Trophoblast cell (in vitro differentiated cells and primary cell): ENCODE measurements at regions not wholly inside any gene's neighbourhood (a gene's known extent, or its start where the extent isn't known, plus 50 kb on each side); places are given as distances from the start of the nearest gene placed in this dataset.

Source experiments
- DNase-seq, 2 donors: peaks; one replicate each; pipeline ENCODE4 v3.0.0-alpha.2; 2016
- H2AFZ ChIP-seq: 2 replicates; pipeline ENCODE4 v1.6.1; 2013; ENCODE audit warnings: low read length, moderate library complexity, mild to moderate bottlenecking; ENCODE audit not compliant: insufficient read depth, poor library complexity
- H2AK5ac ChIP-seq: 2 replicates; pipeline ENCODE4 v1.6.1; 2013; ENCODE audit warnings: mild to moderate bottlenecking, low read length
- H2BK120ac ChIP-seq: 2 replicates; pipeline ENCODE4 v1.6.1; 2013; ENCODE audit warnings: low read length, mild to moderate bottlenecking, moderate library complexity; ENCODE audit not compliant: insufficient read depth, poor library complexity
- H2BK12ac ChIP-seq: 2 replicates; pipeline ENCODE4 v1.6.1; 2013; ENCODE audit warnings: mild to moderate bottlenecking, low read length, moderate library complexity
- H2BK5ac ChIP-seq: 2 replicates; pipeline ENCODE4 v1.6.1; 2013; ENCODE audit warnings: low read length, low read depth, moderate library complexity, mild to moderate bottlenecking; ENCODE audit not compliant: poor library complexity
- H3K14ac ChIP-seq: 2 replicates; pipeline ENCODE4 v1.6.1; 2013; ENCODE audit warnings: mild to moderate bottlenecking, low read length
- H3K18ac ChIP-seq: 2 replicates; pipeline ENCODE4 v1.6.1; 2013; ENCODE audit warnings: mild to moderate bottlenecking, low read length
- H3K23ac ChIP-seq: 2 replicates; pipeline ENCODE4 v1.6.1; 2013; ENCODE audit warnings: low read length
- H3K27ac ChIP-seq: 2 replicates; pipeline ENCODE4 v1.5.1; 2013; ENCODE audit warnings: low read depth, mild to moderate bottlenecking, inconsistent platforms, low read length, moderate library complexity
- H3K27me3 ChIP-seq: 2 replicates; pipeline ENCODE4 v1.6.1; 2013; ENCODE audit warnings: inconsistent platforms, mild to moderate bottlenecking, low read length, moderate library complexity; ENCODE audit not compliant: insufficient read depth
- H3K36me3 ChIP-seq, 2 experiments: 1 replicate in 1 of 2; 2 replicates in 1 of 2; pipeline ENCODE4 v1.6.1; 2013; ENCODE audit warnings: low read length in 2 of 2, mild to moderate bottlenecking in 2 of 2, moderate library complexity in 1 of 2; ENCODE audit not compliant: insufficient read depth in 2 of 2, control insufficient read depth in 1 of 2
- H3K4ac ChIP-seq: 2 replicates; pipeline ENCODE4 v1.6.1; 2013; ENCODE audit warnings: low read depth, mild to moderate bottlenecking, low read length, moderate library complexity
- H3K4me1 ChIP-seq, 2 experiments: 1 replicate in 1 of 2; 2 replicates in 1 of 2; pipeline ENCODE4 v1.6.1; 2013; ENCODE audit warnings: low read length in 2 of 2, mild to moderate bottlenecking in 2 of 2, moderate library complexity in 1 of 2; ENCODE audit not compliant: insufficient read depth in 2 of 2, control insufficient read depth in 1 of 2
- H3K4me2 ChIP-seq: 2 replicates; pipeline ENCODE4 v1.6.1; 2013; ENCODE audit warnings: inconsistent platforms, mild to moderate bottlenecking, low read length, moderate library complexity
- H3K4me3 ChIP-seq: 2 replicates; pipeline ENCODE4 v1.5.1; 2013; ENCODE audit warnings: mild to moderate bottlenecking, low read depth, low read length, inconsistent platforms
- H3K79me1 ChIP-seq: one replicate; pipeline ENCODE4 v1.6.1; 2013; ENCODE audit warnings: low read length
- H3K79me2 ChIP-seq: 2 replicates; pipeline ENCODE4 v1.6.1; 2013; ENCODE audit warnings: low read length, mild to moderate bottlenecking; ENCODE audit not compliant: control insufficient read depth, insufficient read depth, poor library complexity
- H3K9ac ChIP-seq: 2 replicates; pipeline ENCODE4 v1.6.1; 2013; ENCODE audit warnings: mild to moderate bottlenecking, low read length
- H3K9me3 ChIP-seq: 2 replicates; pipeline ENCODE4 v1.6.1; 2013; ENCODE audit warnings: low read depth, mild to moderate bottlenecking, control low read depth, inconsistent platforms, low read length; ENCODE audit not compliant: insufficient read depth
- H4K12ac ChIP-seq: 2 replicates; pipeline ENCODE4 v1.6.1; 2013; ENCODE audit warnings: low read depth, mild to moderate bottlenecking, low read length, moderate library complexity
- H4K8ac ChIP-seq: 2 replicates; pipeline ENCODE4 v1.6.1; 2013; ENCODE audit warnings: low read depth, mild to moderate bottlenecking, low read length, moderate library complexity
- H4K91ac ChIP-seq: one replicate; pipeline ENCODE4 v1.6.1; 2013; ENCODE audit warnings: low read depth, mild to moderate bottlenecking, low read length, moderate library complexity
- WGBS: extraction: QIAGEN DNeasy Blood & Tissue Kit; methylation state at CpG from one replicate; pipeline ENCODE4 v1.1.7; 2013; ENCODE audit warnings: missing lambda C conversion rate; ENCODE audit not compliant: insufficient read length, insufficient coverage; ENCODE audit errors: extremely low coverage; 5-methylcytosine and 5-hydroxymethylcytosine counted together

DNA sequence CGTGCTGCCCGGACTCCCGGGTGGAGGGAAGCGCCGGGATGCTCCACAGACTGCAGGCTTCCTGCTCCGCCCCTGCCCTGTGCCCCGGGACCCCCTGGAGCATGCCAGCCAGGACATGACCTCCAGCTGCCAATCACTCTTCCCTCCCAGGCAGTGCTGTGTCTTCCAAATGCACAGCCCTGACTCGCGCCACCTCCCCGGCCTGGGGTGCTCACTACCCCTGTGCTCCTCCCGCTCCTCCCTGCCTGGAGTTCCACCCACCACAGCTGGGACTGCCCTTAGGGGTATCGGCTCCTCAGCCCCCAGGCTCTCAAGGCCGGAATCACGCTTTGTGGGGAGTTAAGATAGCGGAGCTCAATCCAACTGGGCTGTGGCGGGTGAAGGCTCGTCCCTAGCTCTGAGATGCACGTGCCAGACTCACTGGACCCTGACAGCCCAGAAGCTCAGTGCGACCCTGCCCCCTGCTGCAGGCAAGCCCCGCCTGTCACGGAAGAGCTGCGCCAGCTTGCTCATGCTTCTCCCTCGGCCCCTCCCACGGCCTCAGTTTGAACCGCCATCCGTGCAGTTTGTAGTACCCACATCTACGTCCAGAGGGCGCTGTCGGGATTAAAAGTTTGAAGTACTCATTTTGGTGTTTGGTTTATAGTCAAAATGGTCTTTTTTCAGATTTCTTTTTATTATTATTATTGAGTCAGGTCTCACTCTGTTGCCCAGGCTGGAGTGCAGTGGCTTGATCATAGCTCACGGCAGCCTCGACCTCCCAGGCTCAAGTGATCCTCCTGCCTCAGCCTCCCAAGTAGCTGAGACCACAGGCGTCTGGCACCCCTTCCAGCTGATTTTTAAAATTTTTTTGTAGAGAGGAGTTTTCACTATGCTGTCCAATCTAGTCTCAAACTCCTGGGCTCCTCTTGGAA is 142.5 kb upstream of the TCERG1L start:
- Histone ChIP-seq H2BK120ac (no peak overlapping the region), H3K27me3 (no peaks in the 10 kb centered on the region), H3K18ac (no peak overlapping the region), H2BK12ac (no peak overlapping the region), H3K4ac (no peak overlapping the region), H2AFZ (peak overlapping the region; percentile 0), H3K4me2 (peak overlapping the region; percentile 58), H4K12ac (no peak overlapping the region), H3K4me1 (peaks cover 0 to 5% of the 10 kb centered on the region in 2 experiments), H3K36me3 (no peaks in the 10 kb centered on the region), H2BK5ac (no peak overlapping the region), H3K79me2 (no peaks in the 10 kb centered on the region), H3K9ac (no peak overlapping the region), H3K79me1 (no peaks in the 10 kb centered on the region), H3K4me3 (peak overlapping the region; percentile 21), H3K9me3 (no peaks in the 10 kb centered on the region), H4K8ac (no peak overlapping the region), H3K27ac (no peak overlapping the region), H3K23ac (no peak overlapping the region), H4K91ac (no peak overlapping the region), H3K14ac (no peak overlapping the region), H2AK5ac (no peak overlapping the region)
- DNase-seq = peak in 1 of 2 donors; percentile 69
- whole genome bisulfite sequencing = no CpG with 5 or more reads among the region's 32 CpGs

DNA sequence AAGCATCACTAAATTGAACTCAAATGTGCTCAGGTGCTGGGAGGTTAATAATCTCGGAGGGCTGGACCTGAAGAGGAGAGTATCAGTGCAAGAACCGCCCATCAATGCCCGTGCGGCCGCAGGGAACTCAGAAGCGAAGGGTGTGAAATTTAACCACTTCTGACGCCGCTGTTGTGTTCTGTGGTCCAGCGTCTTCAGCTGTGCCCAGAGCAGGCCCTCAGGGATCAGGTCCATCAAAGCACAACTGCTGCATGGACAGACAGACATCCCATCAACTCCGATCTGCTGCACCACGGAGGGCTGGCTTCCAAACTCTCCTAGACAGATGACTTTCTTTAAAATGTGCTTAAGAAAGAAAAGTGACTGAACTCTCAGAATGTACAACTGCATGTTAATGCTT is 144.9 kb upstream of the TCERG1L start:
- WGBS = no CpG with 5 or more reads among the region's 11 CpGs
- H2AFZ ChIP-seq = no peak overlapping the region
- H3K27me3 ChIP-seq = no peaks in the 10 kb centered on the region
- H3K14ac ChIP-seq = no peak overlapping the region
- no peak overlapping the region for H3K23ac ChIP-seq
- no peak overlapping the region for H2BK5ac ChIP-seq
- no peak overlapping the region for H3K18ac ChIP-seq
- H2AK5ac ChIP-seq = no peak overlapping the region
- no peak for DNase-seq
- H4K91ac ChIP-seq = no peak overlapping the region
- no peaks in the 10 kb centered on the region for H3K36me3 ChIP-seq
- peaks cover 0 to 5% of the 10 kb centered on the region in 2 experiments for H3K4me1 ChIP-seq
- no peak overlapping the region for H4K12ac ChIP-seq
- no peak overlapping the region for H3K4me3 ChIP-seq
- no peaks in the 10 kb centered on the region for H3K9me3 ChIP-seq
- H3K79me1 ChIP-seq = no peaks in the 10 kb centered on the region
- H3K4me2 ChIP-seq = no peak overlapping the region
- no peak overlapping the region for H3K27ac ChIP-seq
- H3K9ac ChIP-seq = no peak overlapping the region
- H2BK12ac ChIP-seq = no peak overlapping the region
- H4K8ac ChIP-seq = no peak overlapping the region
- H3K79me2 ChIP-seq = no peaks in the 10 kb centered on the region
- no peak overlapping the region for H3K4ac ChIP-seq
- H2BK120ac ChIP-seq = no peak overlapping the region

DNA sequence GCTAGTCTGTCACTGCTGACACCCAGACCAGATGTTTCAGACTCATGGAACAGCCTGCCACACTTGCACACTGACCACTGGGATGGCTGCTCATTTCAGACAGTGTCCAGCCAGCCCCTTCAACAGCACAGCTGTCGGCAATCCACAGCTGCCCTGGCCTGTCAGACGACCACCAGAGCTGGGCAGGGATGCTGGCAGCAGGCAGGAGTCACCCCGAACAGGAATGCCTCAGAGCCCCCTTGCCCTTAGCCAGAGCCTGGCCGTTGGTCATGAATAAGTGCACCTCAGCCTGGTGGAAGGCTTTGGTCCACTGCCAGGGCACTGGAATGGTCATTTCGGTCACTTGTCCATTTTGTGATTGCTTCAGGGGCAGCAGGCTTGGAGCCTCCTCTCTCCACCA is 149.6 kb upstream of the TCERG1L start:
- WGBS = no CpG with 5 or more reads among the region's 5 CpGs
- H3K36me3 ChIP-seq = no peaks in the 10 kb centered on the region
- H4K8ac ChIP-seq = no peak overlapping the region
- no peak for DNase-seq
- no peaks in the 10 kb centered on the region for H3K27me3 ChIP-seq
- H3K79me1 ChIP-seq = no peaks in the 10 kb centered on the region
- H3K4me2 ChIP-seq = no peak overlapping the region
- no peak overlapping the region for H3K4me3 ChIP-seq
- H4K91ac ChIP-seq = no peak overlapping the region
- no peak overlapping the region for H2BK120ac ChIP-seq
- no peaks in the 10 kb centered on the region for H3K9me3 ChIP-seq
- no peaks in the 10 kb centered on the region for H3K4me1 ChIP-seq
- H2BK12ac ChIP-seq = no peak overlapping the region
- H3K4ac ChIP-seq = no peak overlapping the region
- no peak overlapping the region for H2AK5ac ChIP-seq
- H4K12ac ChIP-seq = no peak overlapping the region
- no peak overlapping the region for H3K23ac ChIP-seq
- no peak overlapping the region for H3K18ac ChIP-seq
- H3K14ac ChIP-seq = no peak overlapping the region
- no peak overlapping the region for H2BK5ac ChIP-seq
- no peaks in the 10 kb centered on the region for H3K79me2 ChIP-seq
- no peak overlapping the region for H2AFZ ChIP-seq
- H3K27ac ChIP-seq = no peak overlapping the region
- no peak overlapping the region for H3K9ac ChIP-seq

DNA sequence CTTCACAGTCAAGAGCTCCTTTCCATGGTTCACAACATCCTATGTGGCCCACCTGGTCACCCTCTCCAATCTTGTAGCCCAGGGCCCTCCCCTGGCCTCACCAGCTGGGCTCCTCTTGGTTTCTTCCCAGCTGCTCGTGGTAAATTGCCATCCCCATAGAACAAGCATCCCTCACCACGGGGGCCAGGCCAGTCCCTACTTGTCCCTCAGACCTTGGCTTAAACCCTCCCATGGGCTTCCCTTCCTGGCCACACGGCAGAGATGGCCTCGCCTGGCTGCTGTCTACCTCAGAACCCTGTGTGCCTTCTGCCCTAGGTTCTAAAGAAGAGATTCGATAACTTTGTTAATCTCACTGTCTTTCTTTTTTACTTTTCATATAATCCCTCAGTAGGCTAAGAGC is 153.3 kb upstream of the TCERG1L start:
- H3K4ac ChIP-seq = no peak overlapping the region
- no peak overlapping the region for H4K8ac ChIP-seq
- no peak for DNase-seq
- no peaks in the 10 kb centered on the region for H3K36me3 ChIP-seq
- H3K9me3 ChIP-seq = no peaks in the 10 kb centered on the region
- H2BK5ac ChIP-seq = no peak overlapping the region
- no peaks in the 10 kb centered on the region for H3K79me1 ChIP-seq
- no peak overlapping the region for H3K4me2 ChIP-seq
- H2BK12ac ChIP-seq = no peak overlapping the region
- H3K14ac ChIP-seq = no peak overlapping the region
- no peak overlapping the region for H3K23ac ChIP-seq
- H4K91ac ChIP-seq = no peak overlapping the region
- H3K4me1 ChIP-seq = no peaks in the 10 kb centered on the region
- no CpG with 5 or more reads among the region's 5 CpGs for WGBS
- no peak overlapping the region for H3K27ac ChIP-seq
- H3K18ac ChIP-seq = no peak overlapping the region
- no peak overlapping the region for H4K12ac ChIP-seq
- H3K27me3 ChIP-seq = no peaks in the 10 kb centered on the region
- no peaks in the 10 kb centered on the region for H3K79me2 ChIP-seq
- H2BK120ac ChIP-seq = no peak overlapping the region
- no peak overlapping the region for H3K9ac ChIP-seq
- no peak overlapping the region for H2AK5ac ChIP-seq
- no peak overlapping the region for H3K4me3 ChIP-seq
- H2AFZ ChIP-seq = no peak overlapping the region
